ENCODE measurements at regions not wholly inside any gene's neighbourhood (a gene's known extent, or its start where the extent isn't known, plus 50 kb on each side); places are given as distances from the start of the nearest gene placed in this dataset.

GRCh38 chr1:166675213-166675612, 164.1 kb upstream of the POGK start:
- TF ChIP-seq, protein P1, sequence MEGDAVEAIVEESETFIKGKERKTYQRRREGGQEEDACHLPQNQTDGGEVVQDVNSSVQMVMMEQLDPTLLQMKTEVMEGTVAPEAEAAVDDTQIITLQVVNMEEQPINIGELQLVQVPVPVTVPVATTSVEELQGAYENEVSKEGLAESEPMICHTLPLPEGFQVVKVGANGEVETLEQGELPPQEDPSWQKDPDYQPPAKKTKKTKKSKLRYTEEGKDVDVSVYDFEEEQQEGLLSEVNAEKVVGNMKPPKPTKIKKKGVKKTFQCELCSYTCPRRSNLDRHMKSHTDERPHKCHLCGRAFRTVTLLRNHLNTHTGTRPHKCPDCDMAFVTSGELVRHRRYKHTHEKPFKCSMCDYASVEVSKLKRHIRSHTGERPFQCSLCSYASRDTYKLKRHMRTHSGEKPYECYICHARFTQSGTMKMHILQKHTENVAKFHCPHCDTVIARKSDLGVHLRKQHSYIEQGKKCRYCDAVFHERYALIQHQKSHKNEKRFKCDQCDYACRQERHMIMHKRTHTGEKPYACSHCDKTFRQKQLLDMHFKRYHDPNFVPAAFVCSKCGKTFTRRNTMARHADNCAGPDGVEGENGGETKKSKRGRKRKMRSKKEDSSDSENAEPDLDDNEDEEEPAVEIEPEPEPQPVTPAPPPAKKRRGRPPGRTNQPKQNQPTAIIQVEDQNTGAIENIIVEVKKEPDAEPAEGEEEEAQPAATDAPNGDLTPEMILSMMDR (conservative IDR thresholded peaks at IDR 0.05), result no peak
- Histone ChIP-seq H2BK120ac (ENCODE audit: low read depth, low read length, poor library complexity, severe bottlenecking) (no peak overlapping the region), H3K56ac (ENCODE audit: insufficient read length, low read depth, low read length) (no peak overlapping the region), H3K23ac (ENCODE audit: insufficient read length, low read depth, low read length) (no peak overlapping the region), H2AFZ (ENCODE audit: low read length) (no peak overlapping the region), H3K27me3 (ENCODE audit: insufficient read depth, low read length) (no peaks in the 10 kb centered on the region), H4K20me1 (ENCODE audit: control insufficient read depth, insufficient read depth, insufficient read length) (no peaks in the 10 kb centered on the region), H2BK12ac (ENCODE audit: insufficient read length, low read depth, low read length) (no peak overlapping the region), H4K8ac (replicated peaks; ENCODE audit: insufficient read length, low read depth, low read length) (no peak overlapping the region), H2BK20ac (ENCODE audit: low read depth, low read length, poor library complexity, severe bottlenecking) (no peak overlapping the region), H3K4ac (ENCODE audit: low read depth, low read length) (no peak overlapping the region), H3K18ac (ENCODE audit: insufficient read length, low read depth, low read length) (no peak overlapping the region), H2AK5ac (ENCODE audit: insufficient read length, low read length) (no peak overlapping the region), H2BK15ac (ENCODE audit: low read depth, low read length) (no peak overlapping the region), H3K79me1 (ENCODE audit: insufficient read depth, low read depth, low read length, poor library complexity, severe bottlenecking) (no peaks in the 10 kb centered on the region), H3T11ph (ENCODE audit: low read length) (no peak overlapping the region), H3K4me2 (ENCODE audit: insufficient read depth, insufficient read length, low read length) (no peak overlapping the region), H3K4me1 (ENCODE audit: insufficient read depth, low read length) (no peaks in the 10 kb centered on the region), H3K9me3 (ENCODE audit: control insufficient read depth, low read depth, low read length) (no peaks in the 10 kb centered on the region), H4K91ac (ENCODE audit: insufficient read length, low read depth, low read length) (no peak overlapping the region), H3K14ac (ENCODE audit: insufficient read depth, low read length) (no peak overlapping the region), H2BK5ac (ENCODE audit: insufficient read length, low read length) (no peak overlapping the region), H3K79me2 (ENCODE audit: insufficient read depth, low read length) (no peaks in the 10 kb centered on the region), H4K5ac (ENCODE audit: insufficient read length, low read depth, low read length) (no peak overlapping the region), H3K9ac (ENCODE audit: extremely low read depth, insufficient read length, low read length) (no peak overlapping the region), H3K23me2 (ENCODE audit: insufficient read length, low read depth, low read length, poor library complexity, severe bottlenecking) (no peaks in the 10 kb centered on the region), H3K27ac (ENCODE audit: insufficient read length, low read depth, low read length) (no peak overlapping the region)
- WGBS (ENCODE audit: extremely low coverage, insufficient read length, low lambda C conversion rate), result no CpG with 5 or more reads among the region's 5 CpGs
- Mint-ChIP-seq H3K9me3 (no peaks in the 10 kb centered on the region), H3K27ac (no peak overlapping the region), H3K4me3 (no peak overlapping the region), H3K36me3 (ENCODE audit: insufficient read depth in 1 of 3, low read depth in 3 of 3) (no peaks in the 10 kb centered on the region), H3K4me1 (no peaks in the 10 kb centered on the region), H3K27me3 (ENCODE audit: low read depth) (no peaks in the 10 kb centered on the region)
- DNase-seq, result no peak

Measured in H9 (cell line).